ENCODE measurements at regions not wholly inside any gene's neighbourhood (a gene's known extent, or its start where the extent isn't known, plus 50 kb on each side); places are given as distances from the start of the nearest gene placed in this dataset.

GRCh38 chr2:146912536-146912935, 932.3 kb upstream of the ACVR2A start:
- Histone ChIP-seq H3K27ac (ENCODE audit: low read length) (no peak overlapping the region), H3K4me3 (ENCODE audit: low read length) (no peak overlapping the region), H3K9me3 (replicated peaks; ENCODE audit: control insufficient read depth, low read depth, low read length) (no peaks in the 10 kb centered on the region), H3K27me3 (ENCODE audit: control insufficient read depth, insufficient read depth, low read length) (no peaks in the 10 kb centered on the region), H3K4me1 (ENCODE audit: control insufficient read depth, insufficient read depth, low read length) (peaks cover 2% of the 10 kb centered on the region), H3K36me3 (ENCODE audit: control insufficient read depth, insufficient read depth, low read length) (no peaks in the 10 kb centered on the region)
- 58% methylated on average over 1 of the region's 3 CpGs for WGBS (ENCODE audit: insufficient coverage)
- no peak for DNase-seq

- no peak for DNase-seq
- H3K27ac ChIP-seq (ENCODE audit: low read length): no peak overlapping the region
- no peaks in the 10 kb centered on the region for H3K36me3 ChIP-seq (ENCODE audit: control insufficient read depth, insufficient read depth, low read length)
- no peaks in the 10 kb centered on the region for H3K27me3 ChIP-seq (ENCODE audit: control insufficient read depth, insufficient read depth, low read length)
- WGBS (ENCODE audit: insufficient coverage): 50% methylated on average over 1 of the region's 3 CpGs
- no peaks in the 10 kb centered on the region for H3K4me1 ChIP-seq (ENCODE audit: control insufficient read depth, insufficient read depth, low read length)
- H3K9me3 ChIP-seq (replicated peaks; ENCODE audit: control insufficient read depth, low read depth, low read length): no peaks in the 10 kb centered on the region
- no peak overlapping the region for H3K4me3 ChIP-seq (ENCODE audit: low read length)
Observed at GRCh38 chr2:146908776-146909175, 936.1 kb upstream of the ACVR2A start.

- H3K9me3 ChIP-seq (replicated peaks; ENCODE audit: control insufficient read depth, low read depth, low read length): no peaks in the 10 kb centered on the region
- WGBS (ENCODE audit: insufficient coverage): no CpG with 5 or more reads among the region's 1 CpG
- DNase-seq: no peak
- no peaks in the 10 kb centered on the region for H3K36me3 ChIP-seq (ENCODE audit: control insufficient read depth, insufficient read depth, low read length)
- H3K27ac ChIP-seq (ENCODE audit: low read length): no peak overlapping the region
- H3K4me3 ChIP-seq (ENCODE audit: low read length): no peak overlapping the region
- H3K27me3 ChIP-seq (ENCODE audit: control insufficient read depth, insufficient read depth, low read length): no peaks in the 10 kb centered on the region
- H3K4me1 ChIP-seq (ENCODE audit: control insufficient read depth, insufficient read depth, low read length): no peaks in the 10 kb centered on the region
Observed at GRCh38 chr2:146898083-146898482, 946.7 kb upstream of the ACVR2A start.

GRCh38 chr2:146894514-146894913, 950.3 kb upstream of the ACVR2A start:
- WGBS (ENCODE audit: insufficient coverage): no CpG with 5 or more reads among the region's 1 CpG
- H3K27me3 ChIP-seq (ENCODE audit: control insufficient read depth, insufficient read depth, low read length): no peaks in the 10 kb centered on the region
- no peak for DNase-seq
- no peak overlapping the region for H3K4me3 ChIP-seq (ENCODE audit: low read length)
- H3K27ac ChIP-seq (ENCODE audit: low read length): no peak overlapping the region
- no peaks in the 10 kb centered on the region for H3K4me1 ChIP-seq (ENCODE audit: control insufficient read depth, insufficient read depth, low read length)
- no peaks in the 10 kb centered on the region for H3K9me3 ChIP-seq (replicated peaks; ENCODE audit: control insufficient read depth, low read depth, low read length)
- H3K36me3 ChIP-seq (ENCODE audit: control insufficient read depth, insufficient read depth, low read length): no peaks in the 10 kb centered on the region

- peak; percentile 17 for DNase-seq
- no CpG with 5 or more reads among the region's 5 CpGs for WGBS (ENCODE audit: insufficient coverage)
Observed at GRCh38 chr2:146893500-146894041, 951.3 kb upstream of the ACVR2A start.

GRCh38 chr2:146890491-146890890, 954.3 kb upstream of the ACVR2A start:
- 80% methylated on average over 1 of the region's 2 CpGs for WGBS (ENCODE audit: insufficient coverage)
- Histone ChIP-seq H3K36me3 (ENCODE audit: control insufficient read depth, insufficient read depth, low read length) (no peaks in the 10 kb centered on the region), H3K4me1 (ENCODE audit: control insufficient read depth, insufficient read depth, low read length) (no peaks in the 10 kb centered on the region), H3K4me3 (ENCODE audit: low read length) (no peak overlapping the region), H3K27ac (ENCODE audit: low read length) (no peak overlapping the region), H3K27me3 (ENCODE audit: control insufficient read depth, insufficient read depth, low read length) (no peaks in the 10 kb centered on the region), H3K9me3 (replicated peaks; ENCODE audit: control insufficient read depth, low read depth, low read length) (no peaks in the 10 kb centered on the region)
- DNase-seq: no peak

More at GRCh38 chr2:146893500-146894041, 951.3 kb upstream of the ACVR2A start:
- H3K36me3 ChIP-seq (ENCODE audit: control insufficient read depth, insufficient read depth, low read length): no peaks in the 10 kb centered on the region
- H3K27me3 ChIP-seq (ENCODE audit: control insufficient read depth, insufficient read depth, low read length): no peaks in the 10 kb centered on the region
- no peaks in the 10 kb centered on the region for H3K4me1 ChIP-seq (ENCODE audit: control insufficient read depth, insufficient read depth, low read length)
- no peaks in the 10 kb centered on the region for H3K9me3 ChIP-seq (replicated peaks; ENCODE audit: control insufficient read depth, low read depth, low read length)
- no peak overlapping the region for H3K4me3 ChIP-seq (ENCODE audit: low read length)
- no peak overlapping the region for H3K27ac ChIP-seq (ENCODE audit: low read length)

- Histone ChIP-seq H3K27me3 (ENCODE audit: control insufficient read depth, insufficient read depth, low read length) (no peaks in the 10 kb centered on the region), H3K4me3 (ENCODE audit: low read length) (no peak overlapping the region), H3K27ac (ENCODE audit: low read length) (no peak overlapping the region), H3K9me3 (replicated peaks; ENCODE audit: control insufficient read depth, low read depth, low read length) (no peaks in the 10 kb centered on the region), H3K36me3 (ENCODE audit: control insufficient read depth, insufficient read depth, low read length) (no peaks in the 10 kb centered on the region), H3K4me1 (ENCODE audit: control insufficient read depth, insufficient read depth, low read length) (no peaks in the 10 kb centered on the region)
- no CpG with 5 or more reads among the region's 6 CpGs for WGBS (ENCODE audit: insufficient coverage)
- DNase-seq: no peak
Observed at GRCh38 chr2:146879882-146880281, 964.9 kb upstream of the ACVR2A start.

GRCh38 chr2:146874260-146874658, 970.6 kb upstream of the ACVR2A start:
- Histone ChIP-seq H3K4me3 (ENCODE audit: low read length) (no peak overlapping the region), H3K27ac (ENCODE audit: low read length) (no peak overlapping the region), H3K4me1 (ENCODE audit: control insufficient read depth, insufficient read depth, low read length) (no peaks in the 10 kb centered on the region), H3K27me3 (ENCODE audit: control insufficient read depth, insufficient read depth, low read length) (no peaks in the 10 kb centered on the region), H3K36me3 (ENCODE audit: control insufficient read depth, insufficient read depth, low read length) (no peaks in the 10 kb centered on the region), H3K9me3 (replicated peaks; ENCODE audit: control insufficient read depth, low read depth, low read length) (no peaks in the 10 kb centered on the region)
- 39% methylated on average over 3 of the region's 4 CpGs for WGBS (ENCODE audit: insufficient coverage)
- no peak for DNase-seq

- no peaks in the 10 kb centered on the region for H3K4me1 ChIP-seq (ENCODE audit: control insufficient read depth, insufficient read depth, low read length)
- H3K9me3 ChIP-seq (replicated peaks; ENCODE audit: control insufficient read depth, low read depth, low read length): no peaks in the 10 kb centered on the region
- no peak for DNase-seq
- no peaks in the 10 kb centered on the region for H3K36me3 ChIP-seq (ENCODE audit: control insufficient read depth, insufficient read depth, low read length)
- no peak overlapping the region for H3K4me3 ChIP-seq (ENCODE audit: low read length)
- no peak overlapping the region for H3K27ac ChIP-seq (ENCODE audit: low read length)
- WGBS (ENCODE audit: insufficient coverage): 67% methylated on average over 1 of the region's 3 CpGs
- no peaks in the 10 kb centered on the region for H3K27me3 ChIP-seq (ENCODE audit: control insufficient read depth, insufficient read depth, low read length)
Observed at GRCh38 chr2:146873646-146874259, 971.1 kb upstream of the ACVR2A start.

- no peaks in the 10 kb centered on the region for H3K27me3 ChIP-seq (ENCODE audit: control insufficient read depth, insufficient read depth, low read length)
- WGBS (ENCODE audit: insufficient coverage): no CpG with 5 or more reads among the region's 2 CpGs
- H3K4me3 ChIP-seq (ENCODE audit: low read length): no peak overlapping the region
- DNase-seq: no peak
- no peaks in the 10 kb centered on the region for H3K36me3 ChIP-seq (ENCODE audit: control insufficient read depth, insufficient read depth, low read length)
- H3K27ac ChIP-seq (ENCODE audit: low read length): no peak overlapping the region
- H3K4me1 ChIP-seq (ENCODE audit: control insufficient read depth, insufficient read depth, low read length): no peaks in the 10 kb centered on the region
- H3K9me3 ChIP-seq (replicated peaks; ENCODE audit: control insufficient read depth, low read depth, low read length): no peaks in the 10 kb centered on the region
Observed at GRCh38 chr2:146873056-146873455, 971.8 kb upstream of the ACVR2A start.

GRCh38 chr2:146870691-146871090, 974.1 kb upstream of the ACVR2A start:
- WGBS (ENCODE audit: insufficient coverage): no CpG with 5 or more reads among the region's 2 CpGs

More at GRCh38 chr2:146870691-146871090, 974.1 kb upstream of the ACVR2A start:
- Histone ChIP-seq H3K4me1 (ENCODE audit: control insufficient read depth, insufficient read depth, low read length) (no peaks in the 10 kb centered on the region), H3K4me3 (ENCODE audit: low read length) (no peak overlapping the region), H3K36me3 (ENCODE audit: control insufficient read depth, insufficient read depth, low read length) (no peaks in the 10 kb centered on the region), H3K9me3 (replicated peaks; ENCODE audit: control insufficient read depth, low read depth, low read length) (no peaks in the 10 kb centered on the region), H3K27me3 (ENCODE audit: control insufficient read depth, insufficient read depth, low read length) (no peaks in the 10 kb centered on the region), H3K27ac (ENCODE audit: low read length) (no peak overlapping the region)
- no peak for DNase-seq

Data from muscle of leg (tissue), 3 donors.